Astrocyte of the hippocampus (primary cell): ENCODE measurements at regions not wholly inside any gene's neighbourhood (a gene's known extent, or its start where the extent isn't known, plus 50 kb on each side); places are given as distances from the start of the nearest gene placed in this dataset.

ENCODE experiments used
- DNase-seq: peaks from one replicate; pipeline ENCODE4 v3.0.0; 2011; ENCODE audit warnings: low read depth, low spot score

- no peak for DNase-seq
Observed at GRCh38 chr7:4612237-4612636, 69.9 kb upstream of the FOXK1 start.

- DNase-seq = peak; percentile 35
Observed at GRCh38 chr7:4612939-4613841, 68.9 kb upstream of the FOXK1 start.

GRCh38 chr7:4613846-4614548 lies 68.1 kb upstream of the FOXK1 start:
- peak; percentile 42 for DNase-seq

GRCh38 chr7:4616116-4616515 lies 66.0 kb upstream of the FOXK1 start:
- DNase-seq = no peak

GRCh38 chr7:4621396-4621795 lies 60.7 kb upstream of the FOXK1 start:
- no peak for DNase-seq

DNA sequence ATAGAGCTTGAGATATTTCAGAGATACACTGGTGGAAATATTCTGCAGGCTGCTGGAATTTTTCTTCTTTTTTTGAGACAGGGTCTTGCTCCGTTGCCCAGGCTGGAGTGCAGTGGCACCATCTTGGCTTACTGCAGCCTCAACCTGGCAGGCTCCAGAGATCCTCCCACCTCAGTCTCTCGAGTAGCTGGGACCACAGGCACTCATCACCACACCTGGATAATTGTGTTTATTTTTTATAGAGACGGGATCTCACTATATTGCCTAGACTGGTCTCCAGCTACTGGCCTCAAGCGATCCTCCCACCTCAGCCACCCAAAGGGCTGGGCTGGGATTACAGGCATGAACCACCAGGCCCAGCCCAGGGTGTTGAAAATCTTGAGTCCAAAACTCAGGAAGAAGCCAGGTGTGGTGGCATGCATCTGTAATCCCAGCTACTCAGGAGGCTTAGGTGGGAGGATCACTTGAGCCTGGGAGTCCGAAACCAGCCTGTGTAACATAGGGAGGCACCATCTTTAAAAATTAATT lies 55.7 kb upstream of the FOXK1 start:
- DNase-seq = no peak

GRCh38 chr7:4629287-4629895 lies 52.7 kb upstream of the FOXK1 start:
- no peak for DNase-seq

DNA sequence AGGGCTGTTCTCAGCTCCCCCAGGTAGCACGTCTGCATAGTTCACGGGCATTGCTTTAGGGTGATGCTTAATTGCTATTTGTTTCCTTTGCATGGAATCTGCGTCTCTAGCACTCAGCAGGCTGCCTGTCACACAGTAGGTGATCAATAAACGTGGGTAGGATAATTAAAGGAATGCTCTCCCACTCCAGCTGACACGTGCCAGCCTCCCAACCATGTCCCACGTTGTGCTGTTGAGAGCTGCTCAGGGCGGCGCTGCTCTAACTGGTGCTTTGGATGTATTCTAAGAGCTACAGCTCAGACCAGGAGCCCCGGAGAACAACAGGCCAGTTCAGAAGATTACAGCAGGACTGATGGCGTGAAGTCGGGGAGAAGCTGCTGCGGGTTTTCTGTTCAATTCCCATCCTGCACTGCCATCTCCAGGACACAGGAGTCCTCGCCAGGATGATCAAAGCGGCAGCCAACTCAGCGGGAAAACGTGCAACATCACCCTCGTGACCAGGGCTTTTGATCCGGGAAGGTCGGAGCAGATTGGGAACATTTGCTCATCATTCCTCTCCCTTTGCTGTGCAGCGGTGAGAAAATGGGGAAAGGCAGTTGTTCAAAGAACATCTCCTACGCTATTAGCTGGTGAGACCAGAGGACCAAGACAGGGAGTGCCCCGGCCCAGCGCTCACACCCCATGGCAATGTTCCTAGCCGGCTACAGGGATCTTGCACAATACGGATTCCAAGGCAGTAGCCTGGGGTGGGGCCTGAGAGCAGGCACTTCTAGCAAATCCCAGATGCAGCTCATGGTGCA lies 50.5 kb upstream of the FOXK1 start:
- DNase-seq = peak; percentile 92
